Trophoblast cell (in vitro differentiated cells and primary cell): ENCODE measurements at regions not wholly inside any gene's neighbourhood (a gene's known extent, or its start where the extent isn't known, plus 50 kb on each side); places are given as distances from the start of the nearest gene placed in this dataset.

Experiments used
- DNase-seq, 2 donors: peaks; one replicate each; pipeline ENCODE4 v3.0.0-alpha.2; 2016
- H2AFZ ChIP-seq: 2 replicates; pipeline ENCODE4 v1.6.1; 2013; ENCODE audit warnings: low read length, moderate library complexity, mild to moderate bottlenecking; ENCODE audit not compliant: insufficient read depth, poor library complexity
- H2AK5ac ChIP-seq: 2 replicates; pipeline ENCODE4 v1.6.1; 2013; ENCODE audit warnings: mild to moderate bottlenecking, low read length
- H2BK120ac ChIP-seq: 2 replicates; pipeline ENCODE4 v1.6.1; 2013; ENCODE audit warnings: low read length, mild to moderate bottlenecking, moderate library complexity; ENCODE audit not compliant: insufficient read depth, poor library complexity
- H2BK12ac ChIP-seq: 2 replicates; pipeline ENCODE4 v1.6.1; 2013; ENCODE audit warnings: mild to moderate bottlenecking, low read length, moderate library complexity
- H2BK5ac ChIP-seq: 2 replicates; pipeline ENCODE4 v1.6.1; 2013; ENCODE audit warnings: low read length, low read depth, moderate library complexity, mild to moderate bottlenecking; ENCODE audit not compliant: poor library complexity
- H3K14ac ChIP-seq: 2 replicates; pipeline ENCODE4 v1.6.1; 2013; ENCODE audit warnings: mild to moderate bottlenecking, low read length
- H3K18ac ChIP-seq: 2 replicates; pipeline ENCODE4 v1.6.1; 2013; ENCODE audit warnings: mild to moderate bottlenecking, low read length
- H3K23ac ChIP-seq: 2 replicates; pipeline ENCODE4 v1.6.1; 2013; ENCODE audit warnings: low read length
- H3K27ac ChIP-seq: 2 replicates; pipeline ENCODE4 v1.5.1; 2013; ENCODE audit warnings: low read depth, mild to moderate bottlenecking, inconsistent platforms, low read length, moderate library complexity
- H3K27me3 ChIP-seq: 2 replicates; pipeline ENCODE4 v1.6.1; 2013; ENCODE audit warnings: inconsistent platforms, mild to moderate bottlenecking, low read length, moderate library complexity; ENCODE audit not compliant: insufficient read depth
- H3K36me3 ChIP-seq, 2 experiments: 1 replicate in 1 of 2; 2 replicates in 1 of 2; pipeline ENCODE4 v1.6.1; 2013; ENCODE audit warnings: low read length in 2 of 2, mild to moderate bottlenecking in 2 of 2, moderate library complexity in 1 of 2; ENCODE audit not compliant: insufficient read depth in 2 of 2, control insufficient read depth in 1 of 2
- H3K4ac ChIP-seq: 2 replicates; pipeline ENCODE4 v1.6.1; 2013; ENCODE audit warnings: low read depth, mild to moderate bottlenecking, low read length, moderate library complexity
- H3K4me1 ChIP-seq, 2 experiments: 1 replicate in 1 of 2; 2 replicates in 1 of 2; pipeline ENCODE4 v1.6.1; 2013; ENCODE audit warnings: low read length in 2 of 2, mild to moderate bottlenecking in 2 of 2, moderate library complexity in 1 of 2; ENCODE audit not compliant: insufficient read depth in 2 of 2, control insufficient read depth in 1 of 2
- H3K4me2 ChIP-seq: 2 replicates; pipeline ENCODE4 v1.6.1; 2013; ENCODE audit warnings: inconsistent platforms, mild to moderate bottlenecking, low read length, moderate library complexity
- H3K4me3 ChIP-seq: 2 replicates; pipeline ENCODE4 v1.5.1; 2013; ENCODE audit warnings: mild to moderate bottlenecking, low read depth, low read length, inconsistent platforms
- H3K79me1 ChIP-seq: one replicate; pipeline ENCODE4 v1.6.1; 2013; ENCODE audit warnings: low read length
- H3K79me2 ChIP-seq: 2 replicates; pipeline ENCODE4 v1.6.1; 2013; ENCODE audit warnings: low read length, mild to moderate bottlenecking; ENCODE audit not compliant: control insufficient read depth, insufficient read depth, poor library complexity
- H3K9ac ChIP-seq: 2 replicates; pipeline ENCODE4 v1.6.1; 2013; ENCODE audit warnings: mild to moderate bottlenecking, low read length
- H3K9me3 ChIP-seq: 2 replicates; pipeline ENCODE4 v1.6.1; 2013; ENCODE audit warnings: low read depth, mild to moderate bottlenecking, control low read depth, inconsistent platforms, low read length; ENCODE audit not compliant: insufficient read depth
- H4K12ac ChIP-seq: 2 replicates; pipeline ENCODE4 v1.6.1; 2013; ENCODE audit warnings: low read depth, mild to moderate bottlenecking, low read length, moderate library complexity
- H4K8ac ChIP-seq: 2 replicates; pipeline ENCODE4 v1.6.1; 2013; ENCODE audit warnings: low read depth, mild to moderate bottlenecking, low read length, moderate library complexity
- H4K91ac ChIP-seq: one replicate; pipeline ENCODE4 v1.6.1; 2013; ENCODE audit warnings: low read depth, mild to moderate bottlenecking, low read length, moderate library complexity
- WGBS: extraction: QIAGEN DNeasy Blood & Tissue Kit; methylation state at CpG from one replicate; pipeline ENCODE4 v1.1.7; 2013; ENCODE audit warnings: missing lambda C conversion rate; ENCODE audit not compliant: insufficient read length, insufficient coverage; ENCODE audit errors: extremely low coverage; 5-methylcytosine and 5-hydroxymethylcytosine counted together

DNA sequence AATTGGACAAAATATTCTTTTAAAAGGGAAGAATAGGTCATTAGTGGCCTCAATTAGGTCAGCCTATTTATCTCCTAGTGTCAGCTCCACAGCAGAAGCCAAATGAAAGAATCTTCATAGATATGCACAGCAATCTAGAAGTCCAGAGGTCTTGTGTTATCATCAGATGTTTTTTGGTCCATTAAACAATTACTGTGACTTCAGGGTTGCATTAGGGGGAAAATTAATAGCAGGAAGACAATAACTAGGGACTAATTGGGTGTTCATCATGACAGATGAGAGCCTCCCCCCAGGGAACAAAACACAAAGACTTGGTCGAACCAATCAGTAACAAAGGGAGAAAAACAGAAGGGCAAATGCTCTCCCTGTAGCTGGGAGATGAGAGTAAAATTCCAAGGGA is 264.7 kb downstream of the PTH2R start:
- no peak overlapping the region for H3K27ac ChIP-seq
- H3K9ac ChIP-seq: no peak overlapping the region
- no peak overlapping the region for H4K91ac ChIP-seq
- H3K4me1 ChIP-seq: no peaks in the 10 kb centered on the region
- H3K18ac ChIP-seq: no peak overlapping the region
- H2BK120ac ChIP-seq: no peak overlapping the region
- H3K79me2 ChIP-seq: no peaks in the 10 kb centered on the region
- H3K23ac ChIP-seq: no peak overlapping the region
- H2BK5ac ChIP-seq: no peak overlapping the region
- H3K4me3 ChIP-seq: no peak overlapping the region
- no peak overlapping the region for H3K4ac ChIP-seq
- no peak overlapping the region for H2AK5ac ChIP-seq
- H3K27me3 ChIP-seq: no peaks in the 10 kb centered on the region
- no peak for DNase-seq
- H2AFZ ChIP-seq: no peak overlapping the region
- H3K4me2 ChIP-seq: no peak overlapping the region
- no peaks in the 10 kb centered on the region for H3K79me1 ChIP-seq
- no peaks in the 10 kb centered on the region for H3K9me3 ChIP-seq
- no peak overlapping the region for H4K12ac ChIP-seq
- WGBS: no CpG with 5 or more reads among the region's 1 CpG
- no peak overlapping the region for H3K14ac ChIP-seq
- no peak overlapping the region for H4K8ac ChIP-seq
- H2BK12ac ChIP-seq: no peak overlapping the region
- H3K36me3 ChIP-seq: no peaks in the 10 kb centered on the region

- no peak overlapping the region for H3K4me3 ChIP-seq
- H3K27me3 ChIP-seq: no peaks in the 10 kb centered on the region
- no peak overlapping the region for H2BK12ac ChIP-seq
- DNase-seq: no peak
- H3K79me2 ChIP-seq: no peaks in the 10 kb centered on the region
- no peak overlapping the region for H3K18ac ChIP-seq
- no peak overlapping the region for H3K27ac ChIP-seq
- no peak overlapping the region for H3K14ac ChIP-seq
- H3K79me1 ChIP-seq: no peaks in the 10 kb centered on the region
- H3K23ac ChIP-seq: no peak overlapping the region
- H2BK5ac ChIP-seq: no peak overlapping the region
- H3K4ac ChIP-seq: no peak overlapping the region
- no CpG with 5 or more reads among the region's 4 CpGs for whole genome bisulfite sequencing
- no peak overlapping the region for H2AFZ ChIP-seq
- H3K9me3 ChIP-seq: no peaks in the 10 kb centered on the region
- no peak overlapping the region for H3K4me2 ChIP-seq
- H3K4me1 ChIP-seq: no peaks in the 10 kb centered on the region
- no peak overlapping the region for H3K9ac ChIP-seq
- no peak overlapping the region for H4K12ac ChIP-seq
- H2AK5ac ChIP-seq: no peak overlapping the region
- no peak overlapping the region for H4K91ac ChIP-seq
- H4K8ac ChIP-seq: no peak overlapping the region
- H2BK120ac ChIP-seq: no peak overlapping the region
- H3K36me3 ChIP-seq: no peaks in the 10 kb centered on the region
Measured at GRCh38 chr2:208671886-208672680, 265.5 kb downstream of the PTH2R start.

DNA sequence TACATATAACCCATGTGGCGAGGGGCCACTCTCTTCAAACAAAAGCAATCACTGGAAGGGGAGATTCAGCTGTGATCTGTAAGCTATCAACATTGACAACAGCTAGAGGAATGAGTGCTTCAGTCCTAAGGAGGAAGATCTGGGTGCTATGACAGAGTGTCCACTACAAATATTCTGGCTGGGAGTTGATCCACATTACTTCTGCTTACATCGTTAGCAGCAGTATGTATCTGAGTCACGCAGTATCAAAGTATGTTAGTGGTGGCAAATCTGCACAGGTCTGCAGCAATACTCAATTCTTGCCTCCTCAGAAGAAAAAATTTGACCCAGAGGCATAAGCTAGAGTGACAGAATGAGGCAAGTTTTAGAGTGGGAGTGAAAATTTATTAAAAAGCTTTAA is 267.0 kb downstream of the PTH2R start:
- H3K14ac ChIP-seq: no peak overlapping the region

DNA sequence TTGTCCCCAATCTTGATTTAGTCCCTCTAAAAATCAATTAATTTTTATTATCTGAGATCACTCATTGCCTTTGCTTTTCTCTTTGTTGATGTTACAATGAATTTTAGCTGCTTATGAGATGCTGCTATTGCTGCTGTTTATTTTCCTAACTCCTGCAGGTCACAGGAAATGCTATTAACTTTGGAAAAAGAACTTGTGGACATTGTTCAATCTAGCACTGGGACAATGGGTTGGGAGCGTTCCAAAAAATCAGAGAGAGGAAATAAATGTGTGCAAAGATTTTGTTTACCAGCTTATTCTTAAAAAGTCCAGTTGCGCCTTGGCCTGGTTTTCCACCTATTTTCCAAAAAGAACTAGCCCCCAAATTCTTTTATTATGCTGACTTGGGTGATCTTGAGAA is 268.3 kb downstream of the PTH2R start:
- no peak overlapping the region for H4K12ac ChIP-seq
- no peak overlapping the region for H3K14ac ChIP-seq
- H3K36me3 ChIP-seq: no peaks in the 10 kb centered on the region
- no peak overlapping the region for H2AK5ac ChIP-seq
- no peak overlapping the region for H2BK5ac ChIP-seq
- no peak overlapping the region for H3K18ac ChIP-seq
- H2AFZ ChIP-seq: no peak overlapping the region
- H3K4me2 ChIP-seq: no peak overlapping the region
- no peaks in the 10 kb centered on the region for H3K79me2 ChIP-seq
- no CpG with 5 or more reads among the region's 2 CpGs for WGBS
- no peak overlapping the region for H3K23ac ChIP-seq
- no peaks in the 10 kb centered on the region for H3K9me3 ChIP-seq
- H2BK120ac ChIP-seq: no peak overlapping the region
- no peak overlapping the region for H4K8ac ChIP-seq
- H3K27ac ChIP-seq: no peak overlapping the region
- H2BK12ac ChIP-seq: no peak overlapping the region
- no peak overlapping the region for H3K9ac ChIP-seq
- no peaks in the 10 kb centered on the region for H3K79me1 ChIP-seq
- DNase-seq: no peak
- no peak overlapping the region for H3K4me3 ChIP-seq
- H3K27me3 ChIP-seq: no peaks in the 10 kb centered on the region
- H4K91ac ChIP-seq: no peak overlapping the region
- no peak overlapping the region for H3K4ac ChIP-seq
- no peaks in the 10 kb centered on the region for H3K4me1 ChIP-seq

More for the DNA sequence above, 267.0 kb downstream of the PTH2R start:
- Histone ChIP-seq H2BK120ac (no peak overlapping the region), H3K27me3 (no peaks in the 10 kb centered on the region), H3K79me2 (no peaks in the 10 kb centered on the region), H3K18ac (no peak overlapping the region), H3K36me3 (no peaks in the 10 kb centered on the region), H3K79me1 (no peaks in the 10 kb centered on the region), H3K23ac (no peak overlapping the region), H3K27ac (no peak overlapping the region), H3K4me2 (no peak overlapping the region), H2AK5ac (no peak overlapping the region), H2BK5ac (no peak overlapping the region), H2BK12ac (no peak overlapping the region), H2AFZ (no peak overlapping the region), H3K4me1 (no peaks in the 10 kb centered on the region), H4K12ac (no peak overlapping the region), H4K8ac (no peak overlapping the region), H3K4ac (no peak overlapping the region), H3K9ac (no peak overlapping the region), H3K4me3 (no peak overlapping the region), H3K9me3 (no peaks in the 10 kb centered on the region), H4K91ac (no peak overlapping the region)
- no CpG with 5 or more reads among the region's 3 CpGs for WGBS
- no peak for DNase-seq
